Hematopoietic multipotent progenitor cell treated with erythropoietin and hydrocortisone succinate and interleukin-3 and kit ligand, for 6 days (in vitro differentiated cells): ENCODE measurements at regions not wholly inside any gene's neighbourhood (a gene's known extent, or its start where the extent isn't known, plus 50 kb on each side); places are given as distances from the start of the nearest gene placed in this dataset.
"Not testable (repeated sequence)": the region's sequence is repeated elsewhere in the genome, so short reads cannot be mapped to it uniquely, and the experiment has no call there.

Experiments used
- DNase-seq: peaks from one replicate; pipeline ENCODE4 v3.0.0-alpha.2; 2015

DNA sequence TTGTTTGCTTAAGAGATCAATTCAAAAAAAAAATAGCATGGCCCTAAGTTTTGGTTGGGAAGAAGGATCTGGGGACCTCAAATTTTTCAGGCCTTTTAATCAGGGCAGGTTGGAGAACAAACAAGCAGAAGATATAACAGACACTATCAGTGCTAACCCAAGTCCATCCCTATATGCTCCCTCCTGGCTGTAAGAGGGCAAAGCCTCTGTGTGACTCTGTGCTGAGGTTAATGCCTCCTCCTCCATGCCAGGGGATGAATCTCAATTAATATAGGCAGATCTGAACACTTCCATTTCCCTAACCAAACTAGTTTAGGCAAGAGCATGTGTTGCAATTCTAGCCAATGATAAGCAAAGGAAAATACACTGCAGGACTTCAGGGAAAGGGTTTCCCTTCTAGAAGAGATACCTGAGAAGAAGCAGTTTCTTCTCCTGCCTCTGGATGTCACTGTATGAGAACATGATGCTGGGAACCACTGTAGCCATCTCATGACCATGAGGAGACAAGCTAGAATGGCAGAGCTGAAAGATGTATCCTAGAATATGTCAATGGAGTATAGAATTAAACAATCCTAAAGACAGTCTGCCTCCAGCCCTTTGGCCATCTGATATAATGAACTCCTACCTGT, 76.0 kb downstream of the CHD9NB start:
- DNase-seq = peak; percentile 45

DNA sequence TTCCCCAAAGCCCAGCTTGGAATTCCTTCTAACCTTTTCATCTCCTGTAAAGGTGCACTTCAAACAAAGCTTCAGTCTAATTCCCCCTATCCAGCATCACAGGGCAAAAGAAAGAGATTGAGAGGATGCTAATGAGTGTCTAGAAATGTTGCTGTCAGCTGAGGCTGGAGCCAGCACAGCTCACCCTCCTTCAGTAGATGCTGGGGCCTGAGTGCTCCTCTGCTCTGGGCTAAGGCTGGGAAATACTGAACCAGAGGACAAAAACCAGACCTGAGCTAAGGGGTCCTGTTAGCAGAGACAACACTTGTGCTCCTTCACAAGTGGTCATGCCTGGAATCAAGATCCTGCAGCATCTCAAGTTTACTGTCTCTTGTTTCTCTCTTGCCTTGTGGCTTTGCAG, 85.0 kb downstream of the CHD9NB start:
- DNase-seq = no peak

DNA sequence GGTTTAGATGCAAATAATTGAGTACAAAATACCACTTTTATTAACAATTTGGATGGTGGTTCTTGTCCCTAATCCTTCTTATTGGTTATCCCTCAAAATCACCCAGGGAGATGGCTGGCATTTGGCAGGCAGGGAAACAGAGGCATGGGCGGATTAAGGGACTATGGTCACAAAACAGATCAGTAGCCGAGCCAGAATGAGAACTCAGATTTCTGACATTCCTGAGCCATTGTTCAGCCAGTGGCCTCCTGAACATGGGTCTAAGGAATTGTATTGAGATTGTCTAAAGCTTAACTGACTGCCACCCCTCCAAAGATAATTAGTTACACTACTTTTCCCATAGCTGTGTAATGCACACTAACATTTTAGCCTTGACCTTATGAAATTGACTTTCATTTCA, 88.4 kb downstream of the CHD9NB start:
- no peak for DNase-seq

DNA sequence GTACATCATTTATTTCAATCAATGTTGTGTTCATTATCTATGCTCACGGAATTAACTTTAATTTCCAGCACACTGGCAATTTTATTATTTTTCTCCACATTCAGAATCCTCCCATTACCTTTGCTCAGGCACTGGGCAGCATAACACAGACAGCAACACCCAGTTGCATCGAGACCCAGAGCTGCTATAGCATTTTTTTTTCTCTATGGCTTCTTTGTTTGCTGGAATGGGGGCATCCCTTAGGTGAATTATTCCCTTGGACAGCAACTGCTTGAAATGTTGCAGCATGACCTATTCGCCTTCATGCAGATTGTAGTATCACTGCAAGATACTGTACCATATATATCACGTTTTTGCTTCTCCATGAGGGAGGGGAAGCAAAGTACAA, 88.8 kb downstream of the CHD9NB start:
- DNase-seq = no peak

DNA sequence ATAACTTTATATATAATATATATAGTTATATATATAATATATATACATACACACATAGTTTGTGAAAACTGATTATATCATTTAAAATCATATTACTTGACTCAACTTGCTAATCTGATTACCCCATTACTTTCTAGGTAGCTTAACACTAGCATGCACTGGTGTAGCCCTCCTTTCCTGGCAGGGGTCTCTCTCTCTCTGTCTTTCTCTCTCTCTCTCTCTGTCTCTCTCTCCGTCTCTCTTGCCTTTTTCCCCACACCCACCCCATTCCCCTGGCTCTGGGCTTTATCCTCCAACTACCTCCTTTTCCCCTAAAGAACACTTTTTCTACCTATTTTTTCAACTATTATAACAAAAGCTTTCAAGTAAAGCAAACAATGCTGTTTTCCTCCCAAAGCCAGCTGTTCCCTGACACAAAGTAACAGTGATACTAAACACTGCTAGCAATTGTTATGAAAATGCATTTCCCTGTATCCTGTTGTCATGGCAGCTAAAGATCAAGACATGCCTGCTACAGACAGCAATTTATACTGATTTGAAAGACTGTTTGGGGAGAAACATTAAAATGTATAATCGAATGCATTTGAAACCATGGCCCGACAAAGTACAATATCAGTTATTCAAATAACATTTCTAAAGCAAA, 89.4 kb downstream of the CHD9NB start:
- no peak for DNase-seq

DNA sequence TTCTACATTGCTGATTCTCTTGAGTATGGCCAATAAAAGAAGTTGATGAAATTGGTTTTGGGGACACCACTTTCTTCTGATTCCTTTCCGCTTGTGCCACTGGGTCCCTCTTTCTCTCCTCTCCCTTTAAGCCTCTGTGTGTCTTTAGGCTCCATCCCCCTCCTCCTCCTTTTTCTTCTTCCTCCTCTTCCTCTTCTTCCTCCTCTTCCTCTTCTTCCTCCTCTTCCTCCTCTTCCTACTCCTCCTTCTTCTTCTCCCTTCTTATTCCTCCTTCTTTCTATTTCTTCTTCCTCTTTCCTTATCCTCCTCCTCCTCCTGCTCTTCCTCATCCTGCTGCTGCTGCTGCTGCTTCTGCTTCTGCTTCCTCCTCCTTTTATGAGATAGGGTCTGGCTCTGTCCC, 93.7 kb downstream of the CHD9NB start:
- DNase-seq = no peak

DNA sequence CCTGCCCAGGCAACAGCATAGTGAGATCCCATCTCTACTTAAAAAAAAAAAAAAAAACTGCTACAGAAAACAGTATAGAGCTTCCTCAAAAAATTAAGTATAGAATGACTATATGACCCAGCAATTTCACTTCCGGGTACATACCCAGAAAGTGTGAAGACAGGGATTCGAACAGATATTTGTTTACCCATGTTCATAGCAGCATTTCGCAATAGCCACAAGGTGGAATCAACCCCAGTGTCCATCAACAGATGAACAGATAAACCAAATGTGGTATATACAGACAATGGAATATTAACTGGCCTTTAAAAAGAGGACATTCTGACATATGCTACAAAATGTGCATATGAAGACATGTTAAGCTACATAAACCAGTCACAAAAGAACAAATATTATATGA, 95.5 kb downstream of the CHD9NB start:
- no peak for DNase-seq

DNA sequence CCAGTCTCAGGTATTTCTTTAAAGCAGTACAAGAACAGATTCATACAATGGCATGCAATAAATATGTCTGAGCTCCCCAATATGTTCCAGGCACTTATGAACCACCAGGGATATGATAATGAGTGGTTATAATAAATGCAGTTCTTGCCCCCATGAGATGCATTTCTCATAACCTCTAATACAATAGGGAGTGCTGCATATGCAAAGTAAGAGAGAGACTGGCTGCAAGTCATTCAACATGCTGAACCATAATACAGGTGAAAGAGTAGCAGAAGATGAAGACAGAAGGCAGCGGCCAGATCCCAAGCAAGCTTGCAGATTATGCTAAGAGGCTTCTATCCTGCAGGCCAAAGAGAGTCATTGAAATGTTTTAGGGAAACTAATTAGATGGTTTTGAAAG, 96.7 kb downstream of the CHD9NB start:
- no peak for DNase-seq

DNA sequence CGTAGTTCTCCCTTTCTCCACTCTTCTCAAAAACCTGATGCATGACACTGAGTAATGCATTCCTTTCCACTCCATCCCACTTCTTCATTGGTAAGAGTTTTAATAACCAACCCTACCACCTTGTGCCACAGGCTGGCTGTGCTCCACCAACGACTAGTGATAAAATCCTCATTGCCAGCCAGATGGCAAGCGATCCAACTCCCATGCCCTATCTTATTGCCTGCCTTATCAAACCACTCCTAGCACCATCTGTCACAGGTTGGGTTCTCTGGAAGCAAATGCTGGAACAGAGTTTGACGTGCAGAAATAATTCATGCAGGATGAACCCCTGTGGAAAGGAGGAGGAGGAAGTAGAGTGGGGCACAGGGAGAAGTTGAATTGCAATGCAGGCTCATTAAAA, 99.5 kb downstream of the CHD9NB start:
- no peak for DNase-seq

DNA sequence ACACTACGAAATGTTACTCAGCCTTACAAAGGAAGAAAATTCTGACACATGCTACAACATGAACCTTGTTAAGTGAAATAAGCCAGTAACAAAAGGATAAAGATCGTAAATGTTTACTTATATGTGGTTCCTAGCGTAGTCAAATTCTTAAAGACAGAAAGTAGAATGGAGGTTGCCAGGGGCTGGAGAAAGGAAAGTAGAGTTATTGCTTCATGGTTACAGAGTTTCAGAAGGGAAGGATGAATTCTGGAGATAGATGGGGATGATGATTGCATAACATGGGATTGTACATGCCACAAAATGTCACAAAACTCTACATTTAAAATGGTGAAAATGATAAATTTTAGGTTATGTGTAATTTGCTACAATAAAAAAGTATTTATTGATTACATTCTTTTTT, 103.8 kb downstream of the CHD9NB start:
- DNase-seq = no peak

DNA sequence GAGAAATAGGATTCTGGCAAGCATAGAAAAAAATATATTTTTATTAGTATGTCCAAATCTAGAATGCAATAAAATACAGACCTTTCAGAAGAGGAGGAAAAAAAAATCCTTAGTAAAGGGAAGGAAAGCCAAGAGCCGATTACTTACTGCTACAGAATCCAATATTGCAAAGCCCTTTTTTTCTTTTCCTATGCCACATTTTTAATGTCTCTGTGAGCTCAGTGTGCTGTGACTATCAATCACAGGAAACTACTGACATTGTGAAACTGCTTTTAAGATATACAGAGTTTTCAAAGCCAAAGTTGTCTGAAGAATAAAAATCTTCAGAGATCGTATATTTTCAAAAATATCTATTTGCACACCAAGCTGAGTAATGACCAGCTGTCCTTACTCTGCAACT, 120.4 kb downstream of the CHD9NB start:
- DNase-seq = no peak

DNA sequence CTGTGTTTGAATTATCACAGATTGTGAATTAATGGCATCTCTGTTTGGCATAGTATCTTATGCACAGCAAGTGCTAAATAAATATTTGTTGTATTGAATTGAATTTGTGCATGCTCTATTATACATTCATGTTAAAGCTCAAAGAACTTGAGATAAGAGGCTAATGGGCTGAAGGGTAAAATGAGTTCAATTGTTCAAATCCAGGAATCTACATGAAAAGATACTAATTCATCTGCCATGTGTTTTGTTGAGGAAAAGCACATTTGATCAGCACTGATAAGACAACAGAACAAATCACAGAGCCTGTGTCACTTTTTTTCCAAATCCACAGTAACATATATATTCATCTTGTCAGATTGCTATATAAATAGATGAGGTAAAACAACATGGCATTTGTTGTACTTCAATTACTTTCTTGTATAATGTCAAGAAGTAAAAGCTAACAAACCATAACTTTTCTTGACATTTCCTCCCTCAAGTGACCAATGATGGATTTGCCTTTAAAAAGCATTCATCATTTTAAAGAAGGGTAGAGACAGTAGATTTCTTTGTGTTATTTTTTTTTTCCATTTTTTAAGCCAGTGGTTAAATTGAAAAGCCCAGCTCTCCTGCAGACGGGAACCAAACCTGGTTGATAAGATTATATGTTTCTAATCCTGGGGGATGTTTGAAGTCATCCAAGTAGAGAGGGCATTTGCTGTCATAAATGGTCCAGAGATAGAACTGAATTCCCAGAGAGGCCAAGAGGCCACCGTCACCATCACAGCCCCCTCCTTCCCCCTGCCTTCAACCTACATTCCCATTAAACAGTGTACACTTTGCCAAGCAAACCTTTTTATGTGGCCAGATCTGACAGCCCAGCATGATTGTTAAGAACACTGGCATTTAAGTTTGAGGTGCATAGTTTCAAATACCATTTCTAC, 123.0 kb downstream of the CHD9NB start:
- DNase-seq = no peak

DNA sequence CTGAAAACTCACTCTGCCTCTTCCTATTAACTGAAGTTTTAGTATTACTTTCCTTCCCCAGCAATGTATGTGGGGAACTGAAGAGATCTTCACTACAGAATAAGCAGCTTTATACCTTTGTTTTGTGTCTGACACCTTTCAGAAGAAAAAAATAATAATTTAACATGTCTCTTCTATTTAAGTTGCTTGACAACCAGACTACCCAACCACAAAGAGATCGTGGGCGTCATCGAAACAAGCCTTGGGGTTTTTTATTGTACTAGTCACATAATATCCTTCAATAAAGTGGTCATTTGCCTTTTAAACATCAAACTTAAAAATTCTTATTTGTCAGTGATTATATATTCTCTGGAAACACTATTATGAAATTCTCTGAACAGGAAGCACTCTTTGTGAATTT, 123.7 kb downstream of the CHD9NB start:
- DNase-seq = no peak

DNA sequence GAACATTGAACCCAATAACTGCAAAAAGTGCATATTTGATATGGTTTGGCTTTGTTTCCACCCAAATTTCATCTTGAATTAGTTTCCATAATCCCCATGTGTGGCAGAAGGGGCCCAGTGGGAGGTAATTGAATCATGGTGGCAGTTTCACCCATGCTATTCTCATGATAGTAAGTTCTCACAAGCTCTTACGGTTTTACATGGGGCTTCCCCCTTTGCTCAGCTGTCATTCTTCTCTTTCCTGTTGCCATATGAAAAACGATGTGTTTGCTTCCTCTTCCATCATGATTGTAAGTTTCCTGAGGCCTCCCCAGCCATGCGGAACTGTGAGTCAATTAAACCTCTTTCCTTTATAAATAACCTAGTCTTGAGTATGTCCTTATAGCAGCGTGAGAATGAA, 127.6 kb downstream of the CHD9NB start:
- DNase-seq = no peak

DNA sequence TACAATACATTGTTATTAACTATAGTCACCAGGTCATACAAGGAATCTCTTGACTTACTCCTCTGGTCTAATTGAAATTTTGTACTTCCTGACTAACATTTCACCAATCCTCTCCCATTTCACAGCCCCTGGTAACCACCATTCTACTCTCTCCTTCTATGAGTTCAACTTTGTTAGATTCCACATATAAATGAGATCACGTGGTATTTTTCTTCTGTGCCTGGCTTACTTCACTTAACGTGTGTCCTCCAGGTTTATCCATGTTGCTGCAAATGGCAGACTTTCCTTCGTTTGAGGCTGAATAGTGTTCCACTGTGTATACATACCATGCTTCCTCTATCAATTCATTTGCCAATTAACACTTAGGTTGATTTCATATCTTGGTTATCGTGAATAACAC, 128.5 kb downstream of the CHD9NB start:
- DNase-seq = no peak

DNA sequence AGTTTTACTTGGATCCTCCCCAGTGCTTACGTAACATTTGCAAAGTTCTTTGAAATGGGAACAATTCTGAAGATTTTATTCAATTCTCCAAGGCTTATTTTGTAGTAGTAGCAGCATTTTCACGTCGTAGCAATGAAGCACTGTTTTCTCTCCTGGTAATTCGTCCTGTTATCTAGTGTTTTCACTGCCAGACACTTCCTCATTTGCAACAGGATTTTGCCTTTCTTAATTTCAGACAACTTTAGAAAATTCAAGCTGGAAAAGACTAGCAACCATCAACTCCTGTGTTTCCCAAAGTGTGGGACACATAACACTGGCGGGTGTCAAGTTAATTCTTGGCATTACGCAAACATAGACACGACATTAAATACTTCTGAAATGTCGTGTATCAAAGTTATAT, 131.6 kb downstream of the CHD9NB start:
- no peak for DNase-seq

DNA sequence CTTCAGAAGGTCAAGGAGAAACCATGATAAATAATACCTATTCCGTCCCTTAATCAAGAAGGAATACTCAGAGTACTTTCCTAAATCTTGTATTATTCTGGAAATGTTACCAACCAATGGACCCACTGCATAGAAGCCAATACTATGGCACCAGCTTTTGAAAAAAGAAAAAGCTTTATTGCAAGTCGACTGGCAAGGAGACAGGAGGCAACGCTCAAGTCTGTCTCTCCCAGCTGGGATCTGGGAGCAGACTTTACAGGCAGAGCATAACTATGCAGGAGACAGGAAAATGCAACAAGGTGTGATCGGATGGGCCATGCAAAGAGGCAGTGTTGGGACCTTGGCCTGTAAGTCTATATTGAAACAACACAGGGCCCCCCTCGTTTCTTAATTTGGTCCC, 132.4 kb downstream of the CHD9NB start:
- DNase-seq = no peak

DNA sequence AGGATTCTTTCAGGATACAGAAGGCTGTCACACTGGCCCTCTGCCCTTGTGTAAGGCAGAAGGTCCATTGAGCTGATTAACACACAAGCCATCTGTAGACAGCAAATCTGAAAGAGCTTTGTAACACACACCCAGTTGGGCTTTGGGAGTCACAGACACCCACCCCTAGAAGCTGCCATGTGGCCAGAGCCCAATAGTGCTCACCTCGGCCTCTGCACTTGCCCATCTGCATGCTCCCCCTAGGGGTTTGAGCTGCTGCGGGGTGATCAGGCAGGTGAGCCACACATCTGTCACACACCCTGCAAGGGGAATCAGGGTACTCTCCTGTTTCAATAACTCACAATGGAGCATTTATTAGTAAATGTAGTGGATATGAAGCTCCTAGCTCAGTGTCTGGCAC, 138.3 kb downstream of the CHD9NB start:
- no peak for DNase-seq

DNA sequence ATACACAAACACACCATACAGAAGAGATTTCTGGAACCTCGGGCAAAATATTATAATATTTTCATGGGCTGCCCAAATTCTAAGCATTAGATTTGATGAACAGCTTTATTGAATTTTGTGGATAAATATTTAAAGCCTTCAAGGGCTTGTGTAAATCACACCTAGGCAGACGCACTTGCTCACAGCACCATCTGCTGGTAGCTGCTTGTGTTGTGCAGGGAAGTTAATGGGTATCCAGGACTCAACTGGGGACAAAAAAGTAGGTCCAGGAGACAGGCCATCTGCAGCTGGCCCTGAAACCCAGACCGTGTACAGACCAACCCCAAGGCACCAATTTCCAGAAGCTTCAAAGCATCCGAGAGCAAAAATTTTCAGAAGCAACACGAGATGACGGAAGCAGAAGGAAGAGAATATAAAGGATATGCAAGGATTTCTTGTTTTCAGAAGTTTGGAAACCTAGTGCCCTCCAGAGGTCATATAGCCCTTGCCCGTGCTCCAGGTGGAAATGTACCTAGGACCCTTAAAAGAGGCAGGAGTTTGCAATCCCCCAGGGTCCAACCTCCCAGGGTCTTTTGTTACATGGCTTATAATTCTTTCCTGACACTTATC, 140.0 kb downstream of the CHD9NB start:
- DNase-seq = peak; percentile 71

DNA sequence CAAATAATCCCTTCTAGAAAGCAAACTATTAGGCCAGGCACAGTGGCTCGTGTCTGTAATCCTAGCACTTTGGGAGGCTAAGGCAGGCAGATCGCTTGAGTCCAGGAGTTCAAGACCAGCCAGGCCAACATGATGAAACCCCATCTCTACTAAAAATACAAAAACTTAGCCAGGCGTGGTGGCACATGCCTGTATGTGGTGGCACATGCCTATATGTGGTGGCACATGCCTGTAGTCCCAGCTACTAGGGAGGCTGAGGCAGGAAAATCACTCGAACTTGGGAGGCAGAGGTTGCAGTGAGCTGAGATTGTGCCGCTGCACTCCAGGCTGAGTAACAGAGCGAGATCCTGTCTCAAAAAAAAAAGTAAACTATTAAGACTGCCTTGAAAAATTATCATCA, 144.6 kb downstream of the CHD9NB start:
- DNase-seq = not testable (repeated sequence)

DNA sequence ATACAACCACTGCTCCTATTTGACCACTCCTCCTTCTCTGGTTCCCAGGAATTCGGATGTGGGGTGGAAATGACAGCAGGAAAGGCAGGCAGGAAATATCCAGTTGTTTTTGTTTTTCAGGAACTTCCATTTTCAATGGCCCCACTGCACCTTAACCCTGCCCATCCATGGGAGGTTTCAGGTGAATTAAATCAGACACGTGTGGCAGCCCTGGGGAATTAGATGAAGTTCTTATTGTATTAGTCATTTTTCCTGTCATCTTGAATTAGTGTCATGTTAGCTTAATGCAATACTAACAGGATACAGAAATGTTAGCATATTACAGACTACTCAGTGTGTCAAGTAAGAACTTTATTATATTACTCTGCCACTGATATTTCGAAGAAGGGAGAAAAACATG, 146.4 kb downstream of the CHD9NB start:
- DNase-seq = no peak

DNA sequence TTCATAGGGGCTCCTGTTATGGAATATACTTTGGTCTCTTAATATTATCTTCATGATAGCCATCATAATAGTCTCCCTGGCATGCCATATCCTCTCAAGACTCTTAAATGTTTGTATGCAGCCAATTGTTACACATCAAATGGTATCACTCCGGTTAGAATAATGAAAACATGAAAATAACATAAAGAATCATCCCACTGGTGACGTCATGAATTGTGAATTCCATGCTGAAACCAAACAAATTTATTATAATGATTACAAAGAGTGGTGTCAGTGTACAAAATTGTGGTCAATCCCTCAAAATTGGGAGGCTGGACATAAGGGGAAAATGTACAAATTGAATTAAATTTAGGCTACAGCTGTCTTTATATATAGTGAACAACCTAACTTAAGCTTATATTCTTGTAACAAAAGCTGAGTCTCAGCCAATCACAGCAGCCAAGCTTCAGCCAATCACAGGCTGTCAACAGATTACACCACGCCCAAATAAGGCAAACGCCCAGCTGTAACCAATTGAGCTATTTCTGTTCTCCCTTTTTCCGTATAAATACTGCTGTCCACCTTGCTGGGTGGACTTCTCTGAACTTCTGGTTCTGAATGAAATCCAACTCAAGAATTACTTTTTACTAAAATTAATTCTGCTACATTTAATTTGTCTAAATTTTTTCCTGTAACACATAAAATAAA, 156.1 kb downstream of the CHD9NB start:
- no peak for DNase-seq

DNA sequence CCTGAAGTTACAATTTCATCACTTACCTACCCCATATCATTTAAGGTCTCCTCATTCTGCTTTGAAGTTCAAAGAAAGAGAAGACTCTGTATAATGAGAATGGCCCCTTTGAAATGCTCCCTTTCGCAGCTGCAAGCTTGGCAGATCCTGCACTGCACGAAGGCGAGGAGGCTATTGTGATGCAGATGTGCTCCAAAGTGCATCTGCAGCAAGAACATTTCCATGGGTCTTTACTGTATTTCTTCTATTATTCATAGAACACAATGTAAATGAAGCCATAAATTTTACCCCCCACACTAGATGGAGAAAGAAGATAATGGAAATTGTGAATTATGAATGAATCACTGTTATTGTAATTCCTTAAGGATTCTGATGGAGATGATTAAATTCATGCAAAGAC, 178.7 kb downstream of the CHD9NB start:
- no peak for DNase-seq
